Memory B cell (primary cell): ENCODE measurements at regions not wholly inside any gene's neighbourhood (a gene's known extent, or its start where the extent isn't known, plus 50 kb on each side); places are given as distances from the start of the nearest gene placed in this dataset.

Source experiments
- ATAC-seq: fragments of 150-1000 bp; cut with Tn5 transposase; 2 replicates; pipeline ENCODE4 v1.10.0; 2021; ENCODE audit warnings: low read depth, mild to moderate bottlenecking, moderate library complexity
- DNase-seq, 2 donors: peaks; one replicate each; pipeline ENCODE4 v3.0.0; 2022; ENCODE audit warnings: low spot score in 2 of 2
- H3K27ac Mint-ChIP-seq: one replicate; pipeline ENCODE4 v1.8.0; 2022; ENCODE audit warnings: mild to moderate bottlenecking, moderate library complexity, mixed read lengths
- H3K27me3 Mint-ChIP-seq: one replicate; pipeline ENCODE4 v1.8.0; 2022; ENCODE audit warnings: mixed read lengths
- H3K36me3 Mint-ChIP-seq: one replicate; pipeline ENCODE4 v1.8.0; 2022; ENCODE audit warnings: mild to moderate bottlenecking, mixed read lengths
- H3K4me1 Mint-ChIP-seq: one replicate; pipeline ENCODE4 v1.8.0; 2022; ENCODE audit warnings: mixed read lengths
- H3K4me3 Mint-ChIP-seq: one replicate; pipeline ENCODE4 v1.8.0; 2022; ENCODE audit warnings: mild to moderate bottlenecking, moderate library complexity, mixed read lengths
- H3K9me3 Mint-ChIP-seq: one replicate; pipeline ENCODE4 v1.8.0; 2022; ENCODE audit warnings: mixed read lengths

DNA sequence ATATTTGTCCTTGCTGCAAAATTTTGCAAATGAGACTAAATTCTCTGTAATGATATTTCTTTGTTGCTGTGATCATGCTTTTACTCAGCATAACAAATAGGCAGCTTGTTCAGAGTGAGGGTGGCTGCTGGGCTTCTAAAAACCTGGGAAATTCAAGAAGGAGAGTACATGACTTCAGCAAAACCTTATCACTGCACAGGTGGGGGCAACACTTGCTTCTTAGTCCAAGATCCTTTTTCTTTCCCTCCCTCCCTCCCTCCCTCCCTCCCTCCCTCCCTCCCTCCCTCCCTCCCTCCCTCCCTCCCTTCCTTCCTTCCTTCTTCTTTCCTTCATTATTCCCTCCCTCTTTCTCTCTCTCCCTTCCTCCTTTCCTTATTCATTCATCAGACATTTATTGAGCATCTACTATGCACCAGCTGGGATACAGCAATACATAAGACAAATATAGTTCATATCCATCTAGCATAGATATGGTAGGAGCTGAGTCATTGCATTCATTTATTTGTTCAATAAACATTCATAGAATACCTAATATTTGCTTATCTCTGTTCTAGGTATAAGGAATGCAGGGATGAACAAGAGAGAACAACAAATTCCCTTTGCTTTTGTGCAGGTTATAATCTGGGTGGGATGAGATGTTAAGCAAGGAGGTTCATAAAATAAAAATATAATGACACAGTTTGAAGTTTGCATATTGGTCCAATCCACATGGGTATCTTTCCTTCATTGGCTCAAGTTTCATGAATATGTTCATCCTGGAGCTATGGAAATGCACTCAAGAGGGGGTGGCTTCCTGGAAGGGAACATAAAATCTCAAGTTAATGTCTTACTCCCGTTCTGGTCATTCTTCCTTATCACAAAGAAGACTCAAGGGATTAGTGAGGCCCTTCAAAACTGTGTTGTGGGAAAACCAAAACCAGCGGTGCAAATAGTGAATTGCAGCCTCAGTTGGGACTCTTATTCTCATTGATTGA, 210.7 kb downstream of the PDCD6IP start:
- Mint-ChIP-seq H3K36me3 (no peaks in the 10 kb centered on the region), H3K4me1 (peaks cover 2% of the 10 kb centered on the region), H3K4me3 (no peak overlapping the region), H3K27me3 (peaks cover 3% of the 10 kb centered on the region), H3K27ac (no peak overlapping the region), H3K9me3 (peaks cover 1% of the 10 kb centered on the region)
- DNase-seq = no peak
- ATAC-seq = no peak

- DNase-seq (no peak), ATAC-seq (no peak)
- Mint-ChIP-seq H3K27ac (no peak overlapping the region), H3K4me3 (no peak overlapping the region), H3K4me1 (peaks cover 2% of the 10 kb centered on the region), H3K36me3 (no peaks in the 10 kb centered on the region), H3K9me3 (peaks cover 1% of the 10 kb centered on the region), H3K27me3 (peaks cover 2% of the 10 kb centered on the region)
Observed at GRCh38 chr3:34011171-34012101, 213.0 kb downstream of the PDCD6IP start.

GRCh38 chr3:34012102-34012461, 213.7 kb downstream of the PDCD6IP start:
- ATAC-seq (no peak), DNase-seq (no peak)
- Mint-ChIP-seq H3K4me3 (no peak overlapping the region), H3K36me3 (no peaks in the 10 kb centered on the region), H3K9me3 (peaks cover 1% of the 10 kb centered on the region), H3K27ac (no peak overlapping the region), H3K4me1 (peaks cover 6% of the 10 kb centered on the region), H3K27me3 (peaks cover 2% of the 10 kb centered on the region)

- Mint-ChIP-seq H3K9me3 (peaks cover 1% of the 10 kb centered on the region), H3K36me3 (no peaks in the 10 kb centered on the region), H3K27me3 (peaks cover 7% of the 10 kb centered on the region), H3K4me3 (no peak overlapping the region), H3K4me1 (peaks cover 16% of the 10 kb centered on the region), H3K27ac (no peak overlapping the region)
- ATAC-seq (no peak), DNase-seq (no peak)
Observed at GRCh38 chr3:34013818-34014570, 215.6 kb downstream of the PDCD6IP start.

DNA sequence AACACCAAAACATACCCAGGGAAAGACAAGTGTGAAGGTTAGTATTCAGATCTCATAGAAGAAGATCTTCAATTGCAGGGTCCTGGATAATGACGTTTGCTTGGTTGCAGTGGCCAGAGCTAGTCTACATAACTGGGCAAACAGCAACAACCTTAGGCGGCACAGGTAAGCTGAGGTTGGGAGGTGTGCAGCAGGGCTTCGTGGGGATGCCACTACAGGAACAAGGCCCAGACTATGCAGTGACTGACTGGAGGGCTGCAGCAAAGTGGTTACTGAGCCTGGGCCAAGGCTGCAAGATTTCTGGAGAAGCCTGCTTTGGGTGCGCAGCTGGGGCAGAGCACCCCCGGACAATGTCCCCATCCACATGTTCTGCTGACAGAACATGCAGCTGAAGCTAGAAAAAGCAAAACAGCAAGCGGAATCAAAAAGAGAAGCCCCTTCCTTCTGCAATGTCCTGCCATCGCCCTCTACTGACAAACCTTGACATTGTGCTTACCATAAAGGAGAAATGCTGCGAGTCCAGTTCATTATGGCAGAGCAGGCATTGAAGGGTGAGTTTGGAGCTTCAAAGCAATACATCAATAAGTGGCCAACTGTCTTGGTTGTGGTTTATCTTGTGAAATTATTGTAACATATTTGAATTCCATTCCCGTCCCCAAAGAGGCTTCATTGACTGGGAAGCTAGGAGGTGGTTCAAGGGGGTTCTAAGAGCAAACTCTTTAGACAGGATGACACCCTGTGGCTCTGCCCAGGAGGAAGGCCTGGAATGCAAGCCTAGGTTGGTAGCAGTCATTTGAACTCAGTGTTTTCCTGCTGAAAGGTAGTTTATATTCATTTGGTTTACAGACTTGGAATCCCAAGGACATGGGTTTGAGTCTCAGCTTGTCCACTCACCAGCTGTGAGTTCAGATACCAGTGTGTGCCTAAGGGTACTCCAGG, 217.0 kb downstream of the PDCD6IP start:
- Mint-ChIP-seq H3K9me3 (no peaks in the 10 kb centered on the region), H3K27me3 (peaks cover 10% of the 10 kb centered on the region), H3K4me3 (no peak overlapping the region), H3K27ac (no peak overlapping the region), H3K4me1 (peaks cover 19% of the 10 kb centered on the region), H3K36me3 (no peaks in the 10 kb centered on the region)
- DNase-seq (no peak), ATAC-seq (no peak)

GRCh38 chr3:34016925-34017587, 218.6 kb downstream of the PDCD6IP start:
- Mint-ChIP-seq H3K27me3 (peaks cover 10% of the 10 kb centered on the region), H3K9me3 (no peaks in the 10 kb centered on the region), H3K4me1 (peaks cover 32% of the 10 kb centered on the region), H3K36me3 (no peaks in the 10 kb centered on the region), H3K27ac (no peak overlapping the region), H3K4me3 (no peak overlapping the region)
- no peak for ATAC-seq
- DNase-seq = no peak

DNA sequence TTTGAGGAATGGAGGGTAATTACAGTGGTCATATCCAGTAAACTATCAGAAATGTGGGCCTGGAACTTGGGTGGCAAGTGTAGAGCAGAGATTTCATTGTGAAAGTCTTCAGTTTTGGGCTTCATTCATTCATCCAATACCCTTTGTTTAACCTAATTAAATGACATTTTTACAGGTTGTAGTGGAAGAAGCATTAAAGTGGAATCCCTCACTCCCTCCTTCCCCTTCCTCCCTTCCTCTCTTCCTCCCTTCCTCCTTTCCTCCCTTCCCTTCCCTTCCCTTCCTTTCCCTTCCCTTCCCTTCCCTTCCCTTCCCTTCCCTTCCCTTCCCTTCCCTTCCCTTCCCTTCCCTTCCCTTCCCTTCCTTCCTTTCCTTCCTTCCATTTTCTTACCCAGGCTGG, 219.3 kb downstream of the PDCD6IP start:
- Mint-ChIP-seq H3K36me3 (no peaks in the 10 kb centered on the region), H3K27ac (no peak overlapping the region), H3K27me3 (peaks cover 10% of the 10 kb centered on the region), H3K4me3 (no peak overlapping the region), H3K4me1 (peaks cover 35% of the 10 kb centered on the region), H3K9me3 (no peaks in the 10 kb centered on the region)
- ATAC-seq (no peak), DNase-seq (no peak)

DNA sequence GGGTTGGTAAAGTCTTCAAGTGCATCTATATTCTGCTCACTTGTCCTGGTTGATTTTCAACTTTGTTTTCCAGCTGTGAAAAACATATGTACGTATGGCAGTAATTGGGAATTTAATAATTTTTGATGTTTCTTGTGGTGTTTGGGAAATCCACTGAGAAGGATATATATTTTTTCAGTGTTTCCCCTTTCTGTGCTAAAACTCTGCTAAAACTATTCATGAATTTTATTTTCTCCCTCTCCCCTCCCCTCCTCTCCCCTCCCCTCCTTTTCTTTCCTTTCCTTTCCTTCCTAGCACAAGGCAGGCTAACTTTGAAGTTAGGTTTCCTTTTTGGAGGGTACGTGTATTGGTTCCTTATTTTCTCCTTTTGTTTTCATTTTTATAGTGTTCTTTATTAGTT, 220.7 kb downstream of the PDCD6IP start:
- no peak overlapping the region for H3K27ac Mint-ChIP-seq
- peaks cover 35% of the 10 kb centered on the region for H3K4me1 Mint-ChIP-seq
- no peaks in the 10 kb centered on the region for H3K9me3 Mint-ChIP-seq
- H3K27me3 Mint-ChIP-seq = peaks cover 10% of the 10 kb centered on the region
- H3K36me3 Mint-ChIP-seq = no peaks in the 10 kb centered on the region
- H3K4me3 Mint-ChIP-seq = no peak overlapping the region
- no peak for DNase-seq
- ATAC-seq = no peak

DNA sequence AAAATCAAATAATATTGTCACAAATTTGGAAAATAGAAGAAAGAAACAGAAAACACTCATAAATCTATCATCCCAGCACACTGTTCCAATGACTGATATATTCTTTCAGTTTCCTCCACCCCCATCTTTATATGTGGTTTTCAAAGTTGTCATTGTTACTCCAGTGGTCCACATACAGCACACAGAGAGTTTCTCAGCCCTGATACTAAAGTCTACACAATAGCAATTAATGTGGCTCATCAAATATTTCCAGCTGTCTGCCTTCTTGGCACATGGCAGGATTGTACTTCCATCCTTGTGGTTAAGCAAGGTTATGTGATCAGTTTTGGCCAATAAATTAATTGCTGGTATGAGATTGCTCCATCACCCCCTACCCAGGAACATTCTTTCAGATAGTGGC, 221.7 kb downstream of the PDCD6IP start:
- H3K4me3 Mint-ChIP-seq = no peak overlapping the region
- DNase-seq (no peak), ATAC-seq (no peak)
- H3K27me3 Mint-ChIP-seq = peaks cover 10% of the 10 kb centered on the region
- H3K36me3 Mint-ChIP-seq = no peaks in the 10 kb centered on the region
- H3K27ac Mint-ChIP-seq = no peak overlapping the region
- H3K9me3 Mint-ChIP-seq = no peaks in the 10 kb centered on the region
- peaks cover 35% of the 10 kb centered on the region for H3K4me1 Mint-ChIP-seq

GRCh38 chr3:34020726-34021680, 222.6 kb downstream of the PDCD6IP start:
- H3K9me3 Mint-ChIP-seq = no peaks in the 10 kb centered on the region
- H3K4me3 Mint-ChIP-seq = peak overlapping the region; percentile 46
- DNase-seq (no peak), ATAC-seq (no peak)
- peaks cover 10% of the 10 kb centered on the region for H3K27me3 Mint-ChIP-seq
- H3K36me3 Mint-ChIP-seq = no peaks in the 10 kb centered on the region
- H3K27ac Mint-ChIP-seq = peak overlapping the region; percentile 11
- H3K4me1 Mint-ChIP-seq = peaks cover 35% of the 10 kb centered on the region

GRCh38 chr3:34022147-34022546, 223.7 kb downstream of the PDCD6IP start:
- Mint-ChIP-seq H3K27ac (peak overlapping the region; percentile 11), H3K4me3 (peak overlapping the region; percentile 46), H3K27me3 (peaks cover 10% of the 10 kb centered on the region), H3K36me3 (no peaks in the 10 kb centered on the region), H3K9me3 (no peaks in the 10 kb centered on the region), H3K4me1 (peaks cover 30% of the 10 kb centered on the region)
- peak; percentile 56 for ATAC-seq
- DNase-seq = no peak
